GM23338 (cell line): ENCODE measurements at regions not wholly inside any gene's neighbourhood (a gene's known extent, or its start where the extent isn't known, plus 50 kb on each side); places are given as distances from the start of the nearest gene placed in this dataset.

Experiments used
- ATAC-seq: fragments of 200-7000 bp; cut with Tn5 transposase; 3 replicates; pipeline ENCODE4 v1.9.1; 2020
- DNase-seq: peaks from one replicate; pipeline ENCODE4 v3.0.0-alpha.2; 2015; ENCODE audit warnings: low spot score
- H2AFZ ChIP-seq: fragments of 200-600 bp; sonication (generic); 2 replicates; pipeline ENCODE4 v1.8.0; 2016; ENCODE audit warnings: antibody characterized with exemption, mild to moderate bottlenecking, moderate library complexity
- H3F3A ChIP-seq: fragments of 200-600 bp; sonication (generic); replicated peaks from 2 replicates; pipeline ENCODE4 v1.8.0; 2017; ENCODE audit warnings: antibody characterized with exemption, mixed run types, low read depth
- H3K27ac ChIP-seq: fragments of 200-600 bp; sonication (generic); 2 replicates; pipeline ENCODE4 v1.6.1; 2016; ENCODE audit warnings: low read depth
- H3K27me3 ChIP-seq: fragments of 200-600 bp; sonication (generic); 2 replicates; pipeline ENCODE4 v1.8.0; 2016; ENCODE audit warnings: mild to moderate bottlenecking, mixed run types, moderate library complexity; ENCODE audit not compliant: insufficient read depth
- H3K36me3 ChIP-seq: fragments of 200-600 bp; sonication (generic); 2 replicates; pipeline ENCODE4 v1.8.0; 2016; ENCODE audit warnings: mild to moderate bottlenecking; ENCODE audit not compliant: insufficient read depth
- H3K4me1 ChIP-seq: fragments of 200-600 bp; sonication (generic); 2 replicates; pipeline ENCODE4 v1.8.0; 2016; ENCODE audit warnings: mild to moderate bottlenecking, moderate library complexity; ENCODE audit not compliant: insufficient read depth
- H3K4me2 ChIP-seq: fragments of 200-600 bp; sonication (generic); 2 replicates; pipeline ENCODE4 v1.7.1; 2017; ENCODE audit warnings: mixed run types
- H3K4me3 ChIP-seq: fragments of 200-600 bp; sonication (generic); 2 replicates; pipeline ENCODE4 v1.6.1; 2016; ENCODE audit warnings: mixed run types
- H3K79me2 ChIP-seq: fragments of 200-600 bp; sonication (generic); replicated peaks from 2 replicates; pipeline ENCODE4 v1.8.0; 2017; ENCODE audit warnings: mild to moderate bottlenecking; ENCODE audit not compliant: insufficient read depth
- H3K9me2 ChIP-seq: fragments of 200-600 bp; sonication (generic); 2 replicates; pipeline ENCODE4 v1.8.0; 2017; ENCODE audit not compliant: insufficient read depth
- H4K20me1 ChIP-seq: fragments of 200-600 bp; sonication (generic); replicated peaks from 2 replicates; pipeline ENCODE4 v1.8.0; 2017; ENCODE audit warnings: mild to moderate bottlenecking; ENCODE audit not compliant: insufficient read depth
- H3K27ac Mint-ChIP-seq: 2 replicates; pipeline ENCODE4 v1.8.0; 2020; ENCODE audit warnings: inconsistent platforms, mild to moderate bottlenecking, moderate library complexity, mixed read lengths
- H3K27me3 Mint-ChIP-seq: 3 replicates; pipeline ENCODE4 v1.8.0; 2022; ENCODE audit warnings: low read depth, mild to moderate bottlenecking, moderate library complexity, mixed read lengths, inconsistent platforms; ENCODE audit not compliant: insufficient read depth, poor library complexity
- H3K36me3 Mint-ChIP-seq: 3 replicates; pipeline ENCODE4 v1.8.0; 2021; ENCODE audit warnings: low read depth, mild to moderate bottlenecking, inconsistent platforms, moderate library complexity, mixed read lengths
- H3K4me1 Mint-ChIP-seq: 3 replicates; pipeline ENCODE4 v1.8.0; 2020; ENCODE audit warnings: mild to moderate bottlenecking, inconsistent platforms, mixed read lengths
- H3K4me3 Mint-ChIP-seq: 3 replicates; pipeline ENCODE4 v1.8.0; 2021; ENCODE audit warnings: moderate library complexity, mild to moderate bottlenecking, inconsistent platforms, mixed read lengths
- H3K9me3 Mint-ChIP-seq: 3 replicates; pipeline ENCODE4 v1.8.0; 2020; ENCODE audit warnings: moderate library complexity, mild to moderate bottlenecking, inconsistent platforms, mixed read lengths
- CREB1 ChIP-seq: fragments of 250-450 bp; sonication (Bioruptor Pico); IDR thresholded peaks from 2 replicates; pipeline ENCODE4 v1.5.0; 2020; ENCODE audit warnings: low read depth, mild to moderate bottlenecking, moderate library complexity
- ETS1 ChIP-seq: IDR thresholded peaks from 2 replicates; pipeline ENCODE4 v1.6.1; 2016; ENCODE audit warnings: antibody characterized with exemption
- EZH2 ChIP-seq: fragments of 200-600 bp; sonication (generic); IDR thresholded peaks from one replicate; pipeline ENCODE4 v1.8.0; 2017; ENCODE audit warnings: antibody characterized with exemption, mild to moderate bottlenecking, low read depth; ENCODE audit not compliant: unreplicated experiment
- EZH2phosphoT487 ChIP-seq: fragments of 200-600 bp; sonication (generic); IDR thresholded peaks from one replicate; pipeline ENCODE4 v1.8.1; 2018; ENCODE audit warnings: antibody characterized with exemption; ENCODE audit not compliant: unreplicated experiment
- JUNB ChIP-seq: IDR thresholded peaks from one replicate; pipeline ENCODE4 v1.6.1; 2016; ENCODE audit warnings: antibody characterized with exemption; ENCODE audit not compliant: unreplicated experiment
- NANOG ChIP-seq: IDR thresholded peaks from 2 replicates; pipeline ENCODE4 v1.6.1; 2016; ENCODE audit warnings: antibody characterized with exemption, borderline replicate concordance
- POLR2AphosphoS5 ChIP-seq: IDR thresholded peaks from 2 replicates; pipeline ENCODE4 v1.6.1; 2016; ENCODE audit warnings: antibody characterized with exemption, low read depth
- STAT1 ChIP-seq: IDR thresholded peaks from one replicate; pipeline ENCODE4 v1.6.1; 2016; ENCODE audit warnings: antibody characterized with exemption; ENCODE audit not compliant: unreplicated experiment
- ZNF114 ChIP-seq: fragments of 250-450 bp; sonication (Bioruptor Pico); IDR thresholded peaks from 2 replicates; pipeline ENCODE4 v1.5.0; 2020; ENCODE audit warnings: mild to moderate bottlenecking, moderate library complexity
- ZNF331 ChIP-seq: fragments of 250-450 bp; sonication (Bioruptor Pico); IDR thresholded peaks from 2 replicates; pipeline ENCODE4 v1.5.0; 2020; ENCODE audit warnings: low read depth, mild to moderate bottlenecking, moderate library complexity
- ZNF462 ChIP-seq: fragments of 250-450 bp; sonication (Bioruptor Pico); IDR thresholded peaks from 2 replicates; pipeline ENCODE4 v1.5.0; 2020; ENCODE audit warnings: mild to moderate bottlenecking, moderate library complexity
- TF ChIP-seq, protein P1 (sequence below), 2 experiments: fragments of 200-600 bp in 1 of 2; sonication (generic) in 1 of 2; conservative IDR thresholded peaks; 2 replicates each; pipeline versions ENCODE4 v1.5.1 to v1.6.1; 2016 to 2017; ENCODE audit warnings: antibody characterized with exemption in 2 of 2, low read depth in 2 of 2, mild to moderate bottlenecking in 2 of 2, moderate library complexity in 1 of 2
- TF ChIP-seq, protein P2 (sequence below): IDR thresholded peaks from one replicate; pipeline ENCODE4 v1.6.1; 2018; ENCODE audit warnings: antibody characterized with exemption; ENCODE audit not compliant: unreplicated experiment

DNA sequence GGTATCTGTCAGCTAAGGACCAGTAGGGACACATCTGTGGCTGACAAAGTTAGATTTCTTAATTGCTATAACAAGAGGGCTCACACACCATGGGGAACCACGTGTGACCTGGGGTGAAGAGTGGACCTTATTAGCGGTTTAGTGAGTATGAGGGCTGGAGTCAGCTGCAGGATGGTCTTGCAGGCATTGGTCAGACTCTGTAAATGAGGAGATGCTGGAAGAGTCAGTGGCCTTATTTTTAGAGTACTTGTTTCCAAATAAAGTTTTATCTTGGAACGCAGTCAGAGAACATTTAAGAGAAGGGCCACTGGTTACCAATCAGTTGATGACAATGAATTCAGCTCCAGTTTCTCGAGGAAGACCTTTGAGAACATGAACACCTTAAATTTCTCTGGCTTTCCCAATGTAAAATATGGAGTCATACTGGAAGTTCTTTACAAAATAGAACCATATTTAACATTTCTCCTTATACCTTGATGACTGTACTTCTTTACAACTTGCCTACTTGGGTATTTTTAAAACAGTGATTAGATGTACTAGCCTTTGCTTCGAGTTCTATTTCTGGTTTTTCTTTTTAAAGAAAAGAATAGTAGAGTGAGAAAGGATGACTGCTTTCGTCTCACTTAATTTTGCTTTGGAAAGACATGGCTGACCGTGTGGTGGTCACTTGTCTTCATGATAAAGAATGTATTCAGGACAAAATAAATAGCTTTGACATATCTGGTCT lies 185.9 kb upstream of the S1PR3 start:
- Mint-ChIP-seq H3K4me3 (no peak overlapping the region), H3K27ac (no peak overlapping the region), H3K36me3 (no peaks in the 10 kb centered on the region), H3K4me1 (peaks cover 10% of the 10 kb centered on the region), H3K9me3 (no peaks in the 10 kb centered on the region), H3K27me3 (no peaks in the 10 kb centered on the region)
- Histone ChIP-seq H3K79me2 (no peaks in the 10 kb centered on the region), H3K4me2 (no peak overlapping the region), H3K4me3 (no peak overlapping the region), H3K4me1 (no peaks in the 10 kb centered on the region), H2AFZ (no peak overlapping the region), H3K36me3 (no peaks in the 10 kb centered on the region), H3K27me3 (no peaks in the 10 kb centered on the region), H3K9me2 (peaks cover 6% of the 10 kb centered on the region), H3K27ac (no peak overlapping the region), H4K20me1 (no peaks in the 10 kb centered on the region), H3F3A (no peaks in the 10 kb centered on the region)
- no peak for TF ChIP-seq ZNF462 (CRISPR knock-in tag)
- TF ChIP-seq, protein P1, sequence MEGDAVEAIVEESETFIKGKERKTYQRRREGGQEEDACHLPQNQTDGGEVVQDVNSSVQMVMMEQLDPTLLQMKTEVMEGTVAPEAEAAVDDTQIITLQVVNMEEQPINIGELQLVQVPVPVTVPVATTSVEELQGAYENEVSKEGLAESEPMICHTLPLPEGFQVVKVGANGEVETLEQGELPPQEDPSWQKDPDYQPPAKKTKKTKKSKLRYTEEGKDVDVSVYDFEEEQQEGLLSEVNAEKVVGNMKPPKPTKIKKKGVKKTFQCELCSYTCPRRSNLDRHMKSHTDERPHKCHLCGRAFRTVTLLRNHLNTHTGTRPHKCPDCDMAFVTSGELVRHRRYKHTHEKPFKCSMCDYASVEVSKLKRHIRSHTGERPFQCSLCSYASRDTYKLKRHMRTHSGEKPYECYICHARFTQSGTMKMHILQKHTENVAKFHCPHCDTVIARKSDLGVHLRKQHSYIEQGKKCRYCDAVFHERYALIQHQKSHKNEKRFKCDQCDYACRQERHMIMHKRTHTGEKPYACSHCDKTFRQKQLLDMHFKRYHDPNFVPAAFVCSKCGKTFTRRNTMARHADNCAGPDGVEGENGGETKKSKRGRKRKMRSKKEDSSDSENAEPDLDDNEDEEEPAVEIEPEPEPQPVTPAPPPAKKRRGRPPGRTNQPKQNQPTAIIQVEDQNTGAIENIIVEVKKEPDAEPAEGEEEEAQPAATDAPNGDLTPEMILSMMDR (conservative IDR thresholded peaks at IDR 0.05; ENCODE audit: low read depth in 2 of 2): no peak
- no peak for TF ChIP-seq NANOG
- TF ChIP-seq EZH2: no peak
- TF ChIP-seq, protein P2, sequence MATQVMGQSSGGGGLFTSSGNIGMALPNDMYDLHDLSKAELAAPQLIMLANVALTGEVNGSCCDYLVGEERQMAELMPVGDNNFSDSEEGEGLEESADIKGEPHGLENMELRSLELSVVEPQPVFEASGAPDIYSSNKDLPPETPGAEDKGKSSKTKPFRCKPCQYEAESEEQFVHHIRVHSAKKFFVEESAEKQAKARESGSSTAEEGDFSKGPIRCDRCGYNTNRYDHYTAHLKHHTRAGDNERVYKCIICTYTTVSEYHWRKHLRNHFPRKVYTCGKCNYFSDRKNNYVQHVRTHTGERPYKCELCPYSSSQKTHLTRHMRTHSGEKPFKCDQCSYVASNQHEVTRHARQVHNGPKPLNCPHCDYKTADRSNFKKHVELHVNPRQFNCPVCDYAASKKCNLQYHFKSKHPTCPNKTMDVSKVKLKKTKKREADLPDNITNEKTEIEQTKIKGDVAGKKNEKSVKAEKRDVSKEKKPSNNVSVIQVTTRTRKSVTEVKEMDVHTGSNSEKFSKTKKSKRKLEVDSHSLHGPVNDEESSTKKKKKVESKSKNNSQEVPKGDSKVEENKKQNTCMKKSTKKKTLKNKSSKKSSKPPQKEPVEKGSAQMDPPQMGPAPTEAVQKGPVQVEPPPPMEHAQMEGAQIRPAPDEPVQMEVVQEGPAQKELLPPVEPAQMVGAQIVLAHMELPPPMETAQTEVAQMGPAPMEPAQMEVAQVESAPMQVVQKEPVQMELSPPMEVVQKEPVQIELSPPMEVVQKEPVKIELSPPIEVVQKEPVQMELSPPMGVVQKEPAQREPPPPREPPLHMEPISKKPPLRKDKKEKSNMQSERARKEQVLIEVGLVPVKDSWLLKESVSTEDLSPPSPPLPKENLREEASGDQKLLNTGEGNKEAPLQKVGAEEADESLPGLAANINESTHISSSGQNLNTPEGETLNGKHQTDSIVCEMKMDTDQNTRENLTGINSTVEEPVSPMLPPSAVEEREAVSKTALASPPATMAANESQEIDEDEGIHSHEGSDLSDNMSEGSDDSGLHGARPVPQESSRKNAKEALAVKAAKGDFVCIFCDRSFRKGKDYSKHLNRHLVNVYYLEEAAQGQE: no peak
- TF ChIP-seq ZNF331 (CRISPR knock-in tag): no peak
- TF ChIP-seq CREB1 (CRISPR knock-in tag): no peak
- TF ChIP-seq STAT1: no peak
- TF ChIP-seq ZNF114: no peak
- TF ChIP-seq JUNB: no peak
- TF ChIP-seq EZH2phosphoT487: no peak
- TF ChIP-seq ETS1: no peak
- no peak for TF ChIP-seq POLR2AphosphoS5
- DNase-seq (no peak), ATAC-seq (no peak)
